ENCODE measurements at regions not wholly inside any gene's neighbourhood (a gene's known extent, or its start where the extent isn't known, plus 50 kb on each side); places are given as distances from the start of the nearest gene placed in this dataset.

DNA sequence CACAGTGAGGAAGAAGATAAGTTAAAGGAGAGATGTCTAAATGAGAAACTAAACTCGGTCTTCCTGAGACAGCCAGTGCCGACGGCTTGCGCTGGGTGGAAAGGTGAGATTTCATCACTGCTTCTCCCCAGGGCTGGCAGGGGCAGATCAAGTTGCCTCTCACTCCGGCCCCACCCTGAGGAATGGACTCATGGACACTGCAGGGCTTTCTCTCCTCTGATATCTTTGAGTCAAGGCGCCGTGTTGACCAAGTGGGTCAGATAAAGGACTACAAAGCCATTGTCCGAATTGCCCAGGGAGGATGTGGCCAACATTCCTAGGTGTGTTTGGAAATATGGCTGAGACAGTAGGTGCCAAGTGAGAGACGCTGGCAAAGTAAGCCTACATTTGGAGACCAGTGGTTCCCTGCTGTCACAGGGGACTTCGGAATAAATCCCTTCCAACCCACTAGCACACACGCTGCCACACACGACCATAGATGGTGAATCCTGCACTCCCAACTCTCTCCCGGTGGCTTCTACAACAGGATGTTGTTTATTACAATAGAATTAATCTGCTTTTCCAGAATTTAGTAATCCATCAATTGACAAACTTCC is 156.5 kb upstream of the TSC22D1 start:
- TF ChIP-seq, protein P1, sequence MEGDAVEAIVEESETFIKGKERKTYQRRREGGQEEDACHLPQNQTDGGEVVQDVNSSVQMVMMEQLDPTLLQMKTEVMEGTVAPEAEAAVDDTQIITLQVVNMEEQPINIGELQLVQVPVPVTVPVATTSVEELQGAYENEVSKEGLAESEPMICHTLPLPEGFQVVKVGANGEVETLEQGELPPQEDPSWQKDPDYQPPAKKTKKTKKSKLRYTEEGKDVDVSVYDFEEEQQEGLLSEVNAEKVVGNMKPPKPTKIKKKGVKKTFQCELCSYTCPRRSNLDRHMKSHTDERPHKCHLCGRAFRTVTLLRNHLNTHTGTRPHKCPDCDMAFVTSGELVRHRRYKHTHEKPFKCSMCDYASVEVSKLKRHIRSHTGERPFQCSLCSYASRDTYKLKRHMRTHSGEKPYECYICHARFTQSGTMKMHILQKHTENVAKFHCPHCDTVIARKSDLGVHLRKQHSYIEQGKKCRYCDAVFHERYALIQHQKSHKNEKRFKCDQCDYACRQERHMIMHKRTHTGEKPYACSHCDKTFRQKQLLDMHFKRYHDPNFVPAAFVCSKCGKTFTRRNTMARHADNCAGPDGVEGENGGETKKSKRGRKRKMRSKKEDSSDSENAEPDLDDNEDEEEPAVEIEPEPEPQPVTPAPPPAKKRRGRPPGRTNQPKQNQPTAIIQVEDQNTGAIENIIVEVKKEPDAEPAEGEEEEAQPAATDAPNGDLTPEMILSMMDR (IDR thresholded peaks at IDR 0.05; ENCODE audit: borderline replicate concordance, extremely low read depth, low read length, poor library complexity, severe bottlenecking), result no peak
- TF ChIP-seq EZH2 (IDR thresholded peaks at IDR 0.05; ENCODE audit: borderline replicate concordance, low read depth, low read length, severe bottlenecking), result no peak
